ENCODE measurements at regions not wholly inside any gene's neighbourhood (a gene's known extent, or its start where the extent isn't known, plus 50 kb on each side); places are given as distances from the start of the nearest gene placed in this dataset.

DNA sequence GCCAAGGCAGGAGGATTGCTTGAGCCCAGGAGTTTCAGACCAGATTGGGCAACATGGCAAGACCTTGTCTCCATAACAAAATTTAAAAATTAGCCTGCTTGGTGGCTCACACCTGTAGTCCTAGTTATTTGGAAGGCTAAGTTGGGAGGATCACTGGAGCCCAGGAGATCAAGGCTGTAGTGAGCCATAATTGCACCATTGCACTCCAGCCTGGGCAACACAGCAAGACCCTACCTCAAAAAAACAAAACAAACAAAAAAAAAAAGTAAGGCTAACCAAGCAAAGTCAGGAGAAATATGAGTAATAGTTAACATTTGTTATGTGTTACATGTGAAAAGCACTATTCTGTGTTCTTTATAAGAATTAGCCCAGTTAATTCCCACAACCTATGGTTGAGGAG lies 74.7 kb downstream of the FOXB2 start:
- TF ChIP-seq, protein P1, sequence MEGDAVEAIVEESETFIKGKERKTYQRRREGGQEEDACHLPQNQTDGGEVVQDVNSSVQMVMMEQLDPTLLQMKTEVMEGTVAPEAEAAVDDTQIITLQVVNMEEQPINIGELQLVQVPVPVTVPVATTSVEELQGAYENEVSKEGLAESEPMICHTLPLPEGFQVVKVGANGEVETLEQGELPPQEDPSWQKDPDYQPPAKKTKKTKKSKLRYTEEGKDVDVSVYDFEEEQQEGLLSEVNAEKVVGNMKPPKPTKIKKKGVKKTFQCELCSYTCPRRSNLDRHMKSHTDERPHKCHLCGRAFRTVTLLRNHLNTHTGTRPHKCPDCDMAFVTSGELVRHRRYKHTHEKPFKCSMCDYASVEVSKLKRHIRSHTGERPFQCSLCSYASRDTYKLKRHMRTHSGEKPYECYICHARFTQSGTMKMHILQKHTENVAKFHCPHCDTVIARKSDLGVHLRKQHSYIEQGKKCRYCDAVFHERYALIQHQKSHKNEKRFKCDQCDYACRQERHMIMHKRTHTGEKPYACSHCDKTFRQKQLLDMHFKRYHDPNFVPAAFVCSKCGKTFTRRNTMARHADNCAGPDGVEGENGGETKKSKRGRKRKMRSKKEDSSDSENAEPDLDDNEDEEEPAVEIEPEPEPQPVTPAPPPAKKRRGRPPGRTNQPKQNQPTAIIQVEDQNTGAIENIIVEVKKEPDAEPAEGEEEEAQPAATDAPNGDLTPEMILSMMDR (IDR thresholded peaks at IDR 0.05 in 2 of 3, conservative IDR thresholded peaks at IDR 0.05 in 1 of 3; ENCODE audit: borderline replicate concordance in 1 of 3, insufficient read depth in 1 of 3, low read depth in 2 of 3, low read length in 2 of 3) = no peak
- TF ChIP-seq POLR2A (IDR thresholded peaks at IDR 0.05; ENCODE audit: borderline replicate concordance, extremely low read depth, insufficient read depth, insufficient read length) = no peak
- no peak for TF ChIP-seq EZH2 (IDR thresholded peaks at IDR 0.05)
